ENCODE measurements at regions not wholly inside any gene's neighbourhood (a gene's known extent, or its start where the extent isn't known, plus 50 kb on each side); places are given as distances from the start of the nearest gene placed in this dataset.

DNA sequence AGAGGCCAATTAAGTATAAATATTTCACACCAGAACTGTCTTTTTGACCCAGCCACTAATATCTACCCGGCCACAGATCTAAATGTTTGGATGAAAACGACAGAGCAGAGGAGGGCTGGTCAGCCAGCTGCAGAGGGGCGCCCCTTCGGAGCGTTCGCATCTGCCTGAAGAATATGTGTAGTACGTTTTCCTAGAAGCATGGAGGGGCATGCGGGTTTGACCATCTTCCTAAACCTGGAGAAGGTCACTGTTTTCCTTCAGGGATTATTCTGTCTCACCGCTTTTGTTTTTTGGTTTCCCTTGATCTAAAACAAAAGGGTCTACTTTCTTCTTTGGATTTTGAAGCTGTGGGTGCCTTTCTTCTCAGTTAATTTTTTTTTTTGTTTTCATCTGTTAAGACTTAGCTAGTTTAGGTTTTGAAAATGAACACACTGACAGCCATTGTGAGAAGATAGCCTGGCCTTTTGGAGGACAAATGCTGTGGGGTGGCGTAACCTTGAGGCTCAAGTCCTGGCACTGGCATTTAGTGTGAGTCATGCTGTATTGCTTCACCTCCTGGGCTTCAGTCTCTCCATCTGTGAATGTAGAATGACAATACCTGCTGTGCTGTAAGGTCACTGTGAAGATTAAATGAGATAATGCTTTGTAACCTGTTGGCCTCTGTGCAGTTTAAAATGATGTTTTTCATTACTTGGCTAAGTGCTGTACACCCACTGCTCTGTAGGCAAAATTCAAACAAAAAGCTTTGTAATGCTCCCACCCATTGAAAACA is 74.1 kb upstream of the IRF2BP2 start (continued):
- TF ChIP-seq CEBPB (IDR thresholded peaks at IDR 0.05; ENCODE audit: borderline replicate concordance, low read depth, low read length) (peak; percentile 100), ZNF383 (CRISPR knock-in tag; IDR thresholded peaks at IDR 0.05; ENCODE audit: borderline replicate concordance) (no peak), FOSL1 (CRISPR knock-in tag; IDR thresholded peaks at IDR 0.05; ENCODE audit: borderline replicate concordance) (peak; percentile 99), ATF1 (CRISPR knock-in tag; IDR thresholded peaks at IDR 0.05) (peak; percentile 53; the same call in 1 of the 2 replicates), SOX13 (IDR thresholded peaks at IDR 0.05) (peak; percentile 91), SOX13 (CRISPR knock-in tag; conservative IDR thresholded peaks at IDR 0.05 in 1 of 2, IDR thresholded peaks at IDR 0.05 in 1 of 2) (peak in 1 of 2 experiments; percentile 98; a peak in 2 of 4 replicates), ZNF660 (CRISPR knock-in tag; IDR thresholded peaks at IDR 0.05; ENCODE audit: borderline replicate concordance, low read depth) (no peak), ADNP (CRISPR knock-in tag; IDR thresholded peaks at IDR 0.05) (peak; percentile 89), RORA (CRISPR knock-in tag; IDR thresholded peaks at IDR 0.05) (no peak), GATA4 (IDR thresholded peaks at IDR 0.05; ENCODE audit: borderline replicate concordance, low read depth) (0 out of 2 replicates have a peak, but pooled peaks have one; percentile 35), GATAD1 (CRISPR knock-in tag; IDR thresholded peaks at IDR 0.05) (peak; percentile 57; the same call in 1 of the 2 replicates)
- TF ChIP-seq, protein P1, sequence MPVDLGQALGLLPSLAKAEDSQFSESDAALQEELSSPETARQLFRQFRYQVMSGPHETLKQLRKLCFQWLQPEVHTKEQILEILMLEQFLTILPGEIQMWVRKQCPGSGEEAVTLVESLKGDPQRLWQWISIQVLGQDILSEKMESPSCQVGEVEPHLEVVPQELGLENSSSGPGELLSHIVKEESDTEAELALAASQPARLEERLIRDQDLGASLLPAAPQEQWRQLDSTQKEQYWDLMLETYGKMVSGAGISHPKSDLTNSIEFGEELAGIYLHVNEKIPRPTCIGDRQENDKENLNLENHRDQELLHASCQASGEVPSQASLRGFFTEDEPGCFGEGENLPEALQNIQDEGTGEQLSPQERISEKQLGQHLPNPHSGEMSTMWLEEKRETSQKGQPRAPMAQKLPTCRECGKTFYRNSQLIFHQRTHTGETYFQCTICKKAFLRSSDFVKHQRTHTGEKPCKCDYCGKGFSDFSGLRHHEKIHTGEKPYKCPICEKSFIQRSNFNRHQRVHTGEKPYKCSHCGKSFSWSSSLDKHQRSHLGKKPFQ (CRISPR knock-in tag; IDR thresholded peaks at IDR 0.05; ENCODE audit: insufficient replicate concordance), result peak; percentile 38
